SK-N-SH (cell line): ENCODE measurements at regions not wholly inside any gene's neighbourhood (a gene's known extent, or its start where the extent isn't known, plus 50 kb on each side); places are given as distances from the start of the nearest gene placed in this dataset.

Experiments used
- CHD2 ChIP-seq: fragments of 150-350 bp; IDR thresholded peaks from 2 replicates; pipeline ENCODE4 v1.6.1; 2018; ENCODE audit warnings: low read length; ENCODE audit not compliant: partially characterized antibody
- CTCF ChIP-seq: fragments of 200-600 bp; sonication (generic); IDR thresholded peaks from 2 replicates; pipeline ENCODE4 v1.6.1; 2017; ENCODE audit warnings: antibody characterized with exemption, mild to moderate bottlenecking, moderate library complexity
- GABPA ChIP-seq: IDR thresholded peaks from 2 replicates; pipeline ENCODE4 v1.4.0; 2012; ENCODE audit warnings: low read depth, mild to moderate bottlenecking
- MAX ChIP-seq: IDR thresholded peaks from 2 replicates; pipeline ENCODE4 v1.4.0; 2012; ENCODE audit warnings: low read depth
- PBX3 ChIP-seq: IDR thresholded peaks from 2 replicates; pipeline ENCODE4; 2012
- REST ChIP-seq: IDR thresholded peaks from 2 replicates; pipeline ENCODE4 v1.6.1; 2012; ENCODE audit warnings: mild to moderate bottlenecking, low read depth, low read length, moderate library complexity
- ZBTB33 ChIP-seq: IDR thresholded peaks from 2 replicates; pipeline ENCODE4 v1.4.0; 2012; ENCODE audit warnings: low read depth, borderline replicate concordance

- TF ChIP-seq MAX, result no peak
- no peak for TF ChIP-seq CTCF
- TF ChIP-seq ZBTB33, result no peak
- no peak for TF ChIP-seq REST
- no peak for TF ChIP-seq GABPA
- TF ChIP-seq PBX3, result no peak
- no peak for TF ChIP-seq CHD2
These were observed 476.9 kb upstream of the CDH5 start for GRCh38 chr16:65889533-65889966.
